Sigmoid colon (tissue), 6 donors: ENCODE measurements at regions not wholly inside any gene's neighbourhood (a gene's known extent, or its start where the extent isn't known, plus 50 kb on each side); places are given as distances from the start of the nearest gene placed in this dataset.

Experiments
- DNase-seq: peaks from one replicate; pipeline ENCODE4 v3.0.0-alpha.2; 2019
- H3K27ac ChIP-seq, 4 donors: fragments of 200-600 bp; sonication (generic); one replicate each; pipeline ENCODE4 v1.5.1; 2016 to 2019; ENCODE audit warnings: mild to moderate bottlenecking in 1 of 4
- H3K27me3 ChIP-seq, 3 donors: fragments of 200-600 bp; sonication (generic); one replicate each; pipeline ENCODE4 v1.5.1; 2019; ENCODE audit warnings: mild to moderate bottlenecking in 1 of 3
- H3K36me3 ChIP-seq, 4 donors: fragments of 200-600 bp; sonication (generic); one replicate each; pipeline ENCODE4 v1.5.1; 2016 to 2019
- H3K4me1 ChIP-seq, 4 donors: fragments of 200-600 bp; sonication (generic); one replicate each; pipeline ENCODE4 v1.5.1; 2017 to 2019
- H3K4me3 ChIP-seq, 4 donors: fragments of 200-600 bp; sonication (generic); one replicate each; pipeline ENCODE4 v1.5.1; 2017 to 2019; ENCODE audit warnings: mild to moderate bottlenecking in 2 of 4, moderate library complexity in 1 of 4
- H3K9me3 ChIP-seq, 4 donors: fragments of 200-600 bp in 3 of 4; sonication (generic) in 3 of 4; one replicate each; pipeline versions ENCODE4 v1.5.1 to v1.6.1; 2013 to 2019
- CTCF ChIP-seq, 4 experiments: fragments of 450-650 bp in 3 of 4; fragments of 200-600 bp in 1 of 4; IDR thresholded peaks; one replicate each; pipeline ENCODE4 v1.5.1; 2016 to 2019; ENCODE audit warnings: antibody characterized with exemption in 4 of 4, mild to moderate bottlenecking in 3 of 4, moderate library complexity in 2 of 4
- EP300 ChIP-seq, 4 donors: sonication (generic); formaldehyde crosslinking; IDR thresholded peaks; one replicate each; pipeline ENCODE4 v1.6.1; 2017; ENCODE audit warnings: antibody characterized with exemption in 4 of 4
- POLR2A ChIP-seq, 2 donors: fragments of 450-650 bp; IDR thresholded peaks; one replicate each; pipeline ENCODE4 v1.6.1; 2016; ENCODE audit warnings: antibody characterized with exemption in 2 of 2, mild to moderate bottlenecking in 2 of 2, moderate library complexity in 2 of 2
- POLR2AphosphoS5 ChIP-seq, 4 donors: sonication (generic); formaldehyde crosslinking; IDR thresholded peaks; one replicate each; pipeline ENCODE4 v1.6.1; 2017; ENCODE audit warnings: antibody characterized with exemption in 4 of 4
- WGBS, 2 donors: extraction: QIAGEN DNeasy Blood & Tissue Kit; methylation state at CpG; one replicate each; pipeline ENCODE4 v1.1.7; 2013; 5-methylcytosine and 5-hydroxymethylcytosine counted together
- intact Hi-C: fragments of 100-400 bp; cut with DNase I; formaldehyde crosslinking; loops from one replicate; pipeline ENCODE4 v1.15.1; 2023
- donor health status: healthy with polysubstance abuse.
- donor health status: healthy.

GRCh38 chr3:168881804-168882203 is 781.7 kb downstream of the MECOM start:
- Histone ChIP-seq H3K27me3 (no peaks in the 10 kb centered on the region), H3K4me1 (peaks cover 0 to 27% (median 20%) of the 10 kb centered on the region in 4 donors), H3K27ac (no peak overlapping the region), H3K4me3 (no peak overlapping the region), H3K36me3 (no peaks in the 10 kb centered on the region), H3K9me3 (no peaks in the 10 kb centered on the region)
- WGBS, 2 donors, result 77 to 78% methylated on average over 3 of the region's 3 CpGs
- intact Hi-C loops, result no loop called here
- DNase-seq, result no peak
- TF ChIP-seq POLR2AphosphoS5 (IDR thresholded peaks at IDR 0.05) (no peak), CTCF (IDR thresholded peaks at IDR 0.05) (no peak), EP300 (IDR thresholded peaks at IDR 0.05) (no peak), POLR2A (IDR thresholded peaks at IDR 0.05) (no peak)

GRCh38 chr3:168878655-168879054 is 782.9 kb upstream of the GOLIM4 start:
- H3K27me3 ChIP-seq, result no peaks in the 10 kb centered on the region
- TF ChIP-seq CTCF (IDR thresholded peaks at IDR 0.05), result no peak
- no peak for TF ChIP-seq POLR2AphosphoS5 (IDR thresholded peaks at IDR 0.05)
- TF ChIP-seq POLR2A (IDR thresholded peaks at IDR 0.05), result no peak
- no peaks in the 10 kb centered on the region for H3K9me3 ChIP-seq
- H3K27ac ChIP-seq, result no peak overlapping the region
- peaks cover 0 to 9% (median 3%) of the 10 kb centered on the region in 4 donors for H3K4me1 ChIP-seq
- 95% methylated on average over 1 of the region's 1 CpG for WGBS, 2 donors
- H3K4me3 ChIP-seq, result no peak overlapping the region
- DNase-seq, result no peak
- intact Hi-C loops, result no loop called here
- no peaks in the 10 kb centered on the region for H3K36me3 ChIP-seq

GRCh38 chr3:168877899-168878298 is 782.2 kb upstream of the GOLIM4 start:
- intact Hi-C loops, result no loop called here
- no peaks in the 10 kb centered on the region for H3K27me3 ChIP-seq
- H3K4me3 ChIP-seq, result no peak overlapping the region
- H3K4me1 ChIP-seq, result peaks cover 0 to 9% (median 3%) of the 10 kb centered on the region in 4 donors
- H3K9me3 ChIP-seq, result no peaks in the 10 kb centered on the region
- WGBS, 2 donors, result 8 to 19% methylated on average over 1 of the region's 1 CpG
- no peak overlapping the region for H3K27ac ChIP-seq
- TF ChIP-seq EP300 (IDR thresholded peaks at IDR 0.05) (no peak), POLR2AphosphoS5 (IDR thresholded peaks at IDR 0.05) (no peak), CTCF (IDR thresholded peaks at IDR 0.05) (no peak), POLR2A (IDR thresholded peaks at IDR 0.05) (no peak)
- DNase-seq, result no peak
- H3K36me3 ChIP-seq, result no peaks in the 10 kb centered on the region

- Histone ChIP-seq H3K27me3 (no peaks in the 10 kb centered on the region), H3K4me3 (no peak overlapping the region), H3K4me1 (peaks cover 0 to 9% (median 3%) of the 10 kb centered on the region in 4 donors), H3K9me3 (no peaks in the 10 kb centered on the region), H3K27ac (no peak overlapping the region), H3K36me3 (no peaks in the 10 kb centered on the region)
- intact Hi-C loops, result no loop called here
- no peak for DNase-seq
- WGBS, 2 donors, result 58 to 87% methylated on average over 4 of the region's 4 CpGs
- TF ChIP-seq EP300 (IDR thresholded peaks at IDR 0.05), result no peak
- TF ChIP-seq POLR2AphosphoS5 (IDR thresholded peaks at IDR 0.05), result no peak
- TF ChIP-seq POLR2A (IDR thresholded peaks at IDR 0.05), result no peak
- TF ChIP-seq CTCF (IDR thresholded peaks at IDR 0.05), result no peak
Observed at GRCh38 chr3:168876346-168877035, 780.8 kb upstream of the GOLIM4 start.

GRCh38 chr3:168872826-168873225 is 777.1 kb upstream of the GOLIM4 start:
- Histone ChIP-seq H3K27ac (no peak overlapping the region), H3K36me3 (no peaks in the 10 kb centered on the region), H3K9me3 (no peaks in the 10 kb centered on the region), H3K4me3 (no peak overlapping the region), H3K4me1 (peaks cover 0 to under 1% (median 0%) of the 10 kb centered on the region in 4 donors), H3K27me3 (no peaks in the 10 kb centered on the region)
- DNase-seq, result no peak
- intact Hi-C loops, result no loop called here
- no peak for TF ChIP-seq POLR2AphosphoS5 (IDR thresholded peaks at IDR 0.05)
- TF ChIP-seq CTCF (IDR thresholded peaks at IDR 0.05), result no peak
- no peak for TF ChIP-seq EP300 (IDR thresholded peaks at IDR 0.05)
- no peak for TF ChIP-seq POLR2A (IDR thresholded peaks at IDR 0.05)
- WGBS, 2 donors, result 35 to 77% methylated on average over 3 of the region's 3 CpGs
